ENCODE measurements at regions not wholly inside any gene's neighbourhood (a gene's known extent, or its start where the extent isn't known, plus 50 kb on each side); places are given as distances from the start of the nearest gene placed in this dataset.

DNA sequence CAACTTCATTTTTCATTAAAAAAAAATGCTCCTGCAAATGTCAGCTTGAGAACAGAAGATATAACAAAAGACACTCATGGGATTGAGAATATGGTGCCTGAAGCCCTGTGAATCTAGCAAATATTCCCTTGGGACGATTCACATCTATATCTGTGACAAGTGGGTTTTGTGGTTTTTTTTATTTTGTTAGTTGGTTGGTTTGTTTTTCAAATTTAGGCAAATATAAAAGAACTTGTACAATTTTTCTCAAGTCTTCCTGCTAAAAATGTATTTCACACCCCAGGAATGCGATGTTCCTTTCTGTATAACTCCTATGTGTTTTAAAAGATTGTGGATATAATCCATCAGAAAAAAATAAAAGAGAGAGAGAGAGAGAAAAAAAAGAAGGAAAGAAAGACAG lies 1061.8 kb upstream of the ARRDC3 start:
- TF ChIP-seq, protein P1, sequence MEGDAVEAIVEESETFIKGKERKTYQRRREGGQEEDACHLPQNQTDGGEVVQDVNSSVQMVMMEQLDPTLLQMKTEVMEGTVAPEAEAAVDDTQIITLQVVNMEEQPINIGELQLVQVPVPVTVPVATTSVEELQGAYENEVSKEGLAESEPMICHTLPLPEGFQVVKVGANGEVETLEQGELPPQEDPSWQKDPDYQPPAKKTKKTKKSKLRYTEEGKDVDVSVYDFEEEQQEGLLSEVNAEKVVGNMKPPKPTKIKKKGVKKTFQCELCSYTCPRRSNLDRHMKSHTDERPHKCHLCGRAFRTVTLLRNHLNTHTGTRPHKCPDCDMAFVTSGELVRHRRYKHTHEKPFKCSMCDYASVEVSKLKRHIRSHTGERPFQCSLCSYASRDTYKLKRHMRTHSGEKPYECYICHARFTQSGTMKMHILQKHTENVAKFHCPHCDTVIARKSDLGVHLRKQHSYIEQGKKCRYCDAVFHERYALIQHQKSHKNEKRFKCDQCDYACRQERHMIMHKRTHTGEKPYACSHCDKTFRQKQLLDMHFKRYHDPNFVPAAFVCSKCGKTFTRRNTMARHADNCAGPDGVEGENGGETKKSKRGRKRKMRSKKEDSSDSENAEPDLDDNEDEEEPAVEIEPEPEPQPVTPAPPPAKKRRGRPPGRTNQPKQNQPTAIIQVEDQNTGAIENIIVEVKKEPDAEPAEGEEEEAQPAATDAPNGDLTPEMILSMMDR (IDR thresholded peaks at IDR 0.05; ENCODE audit: extremely low read depth in 1 of 2, insufficient read depth in 1 of 2, low read depth in 1 of 2, low read length in 2 of 2), result no peak
- TF ChIP-seq GATA2 (IDR thresholded peaks at IDR 0.05; ENCODE audit: insufficient read depth, insufficient read length, low read depth, low read length) (no peak), POLR2A (IDR thresholded peaks at IDR 0.05; ENCODE audit: low read depth, low read length) (no peak), POLR2AphosphoS5 (IDR thresholded peaks at IDR 0.05; ENCODE audit: insufficient read depth, low read depth, low read length) (no peak), EZH2 (IDR thresholded peaks at IDR 0.05; ENCODE audit: borderline replicate concordance, low read depth, low read length, severe bottlenecking) (no peak), FOS (IDR thresholded peaks at IDR 0.05; ENCODE audit: borderline replicate concordance, insufficient read depth, low read length) (no peak), MYC (IDR thresholded peaks at IDR 0.05; ENCODE audit: low read depth, low read length) (no peak), JUN (IDR thresholded peaks at IDR 0.05; ENCODE audit: borderline replicate concordance, insufficient read depth, insufficient read length, low read depth) (no peak)
- TF ChIP-seq, protein P2, sequence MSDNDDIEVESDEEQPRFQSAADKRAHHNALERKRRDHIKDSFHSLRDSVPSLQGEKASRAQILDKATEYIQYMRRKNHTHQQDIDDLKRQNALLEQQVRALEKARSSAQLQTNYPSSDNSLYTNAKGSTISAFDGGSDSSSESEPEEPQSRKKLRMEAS (IDR thresholded peaks at IDR 0.05; ENCODE audit: insufficient read depth, insufficient read length), result no peak

Measured in endothelial cell of umbilical vein (primary cell).